Stimulated activated CD8-positive, alpha-beta memory T cell treated with anti-CD3 and anti-CD28 coated beads, Interleukin-15, amount 100 ng/mL, for 48 hours (primary cell): ENCODE measurements at regions not wholly inside any gene's neighbourhood (a gene's known extent, or its start where the extent isn't known, plus 50 kb on each side); places are given as distances from the start of the nearest gene placed in this dataset.
A peak's percentile ranks its signal among the peaks of the same experiment; 100 is the strongest.
"Not testable (repeated sequence)": the region's sequence is repeated elsewhere in the genome, so short reads cannot be mapped to it uniquely, and the experiment has no call there.

Experiments used
- DNase-seq, 2 donors: peaks; one replicate each; pipeline ENCODE4 v3.0.0-alpha.2; 2020; ENCODE audit warnings: low read depth in 2 of 2

DNA sequence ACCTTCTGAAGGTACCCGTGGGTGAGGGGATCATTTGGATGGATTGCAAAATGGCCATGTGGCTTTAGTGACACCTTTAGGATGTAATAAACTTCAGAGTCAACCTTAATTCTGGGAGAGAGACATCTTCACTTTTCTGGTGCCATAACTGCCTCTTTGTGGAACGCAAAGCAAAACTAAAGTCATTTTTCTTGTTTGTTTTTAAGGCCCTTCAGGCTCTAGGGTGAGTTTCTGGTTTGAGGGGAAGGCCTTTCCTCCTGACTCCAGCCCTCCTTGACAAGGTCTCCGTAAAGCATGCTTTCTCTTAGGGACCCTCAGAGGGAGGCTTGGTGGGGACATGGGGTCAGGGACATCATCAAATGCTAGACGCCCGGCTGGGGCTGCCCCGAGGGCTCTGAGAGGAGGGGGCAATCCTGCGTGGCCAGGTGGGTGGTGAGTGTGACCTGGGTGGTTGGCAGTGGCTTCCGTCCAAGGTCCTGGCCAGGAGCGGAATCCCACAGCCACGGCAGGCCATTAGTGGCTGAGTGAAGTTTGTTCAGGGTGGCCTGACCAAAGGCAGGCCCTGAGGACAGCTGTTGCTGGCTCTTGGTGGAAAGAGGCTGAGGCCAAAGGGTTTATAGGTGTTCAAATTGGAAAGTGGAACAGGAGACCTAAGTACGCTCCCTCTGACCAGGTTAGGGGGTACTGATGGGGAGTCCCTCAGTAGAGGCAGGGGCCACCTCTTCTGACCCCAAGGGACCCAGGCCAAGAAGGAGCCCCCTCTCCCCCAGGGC lies 112.2 kb downstream of the METRNL start:
- no peak for DNase-seq

DNA sequence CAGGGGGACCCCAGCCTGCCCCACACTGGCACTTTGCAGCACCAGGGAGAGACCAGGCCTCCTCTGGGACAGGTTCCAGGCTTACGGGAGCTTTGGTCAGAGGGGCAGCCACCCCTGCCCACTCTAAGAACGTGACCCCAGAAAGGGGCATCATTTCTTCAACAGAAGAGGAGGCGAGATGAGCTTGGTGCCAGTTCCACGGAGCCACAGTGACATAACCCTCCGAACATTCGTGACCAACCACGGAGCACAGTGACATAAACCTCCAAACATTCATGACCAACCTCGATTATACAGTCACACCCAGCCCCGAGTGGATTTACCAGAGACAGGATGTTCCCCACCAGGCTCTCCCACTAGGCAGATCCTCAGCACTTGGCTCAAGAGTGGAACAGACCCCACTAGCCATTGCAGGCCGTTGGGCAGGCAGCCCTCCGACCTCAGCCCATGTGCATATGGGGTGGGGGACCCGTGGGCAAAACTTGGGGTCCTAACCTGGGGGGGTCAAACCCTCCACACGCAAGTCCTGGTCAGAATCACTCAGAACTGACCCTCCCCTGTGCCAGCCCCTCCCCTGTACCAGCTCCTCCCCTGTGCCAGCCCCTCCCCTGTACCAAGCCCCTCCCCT lies 112.9 kb downstream of the METRNL start:
- no peak for DNase-seq

DNA sequence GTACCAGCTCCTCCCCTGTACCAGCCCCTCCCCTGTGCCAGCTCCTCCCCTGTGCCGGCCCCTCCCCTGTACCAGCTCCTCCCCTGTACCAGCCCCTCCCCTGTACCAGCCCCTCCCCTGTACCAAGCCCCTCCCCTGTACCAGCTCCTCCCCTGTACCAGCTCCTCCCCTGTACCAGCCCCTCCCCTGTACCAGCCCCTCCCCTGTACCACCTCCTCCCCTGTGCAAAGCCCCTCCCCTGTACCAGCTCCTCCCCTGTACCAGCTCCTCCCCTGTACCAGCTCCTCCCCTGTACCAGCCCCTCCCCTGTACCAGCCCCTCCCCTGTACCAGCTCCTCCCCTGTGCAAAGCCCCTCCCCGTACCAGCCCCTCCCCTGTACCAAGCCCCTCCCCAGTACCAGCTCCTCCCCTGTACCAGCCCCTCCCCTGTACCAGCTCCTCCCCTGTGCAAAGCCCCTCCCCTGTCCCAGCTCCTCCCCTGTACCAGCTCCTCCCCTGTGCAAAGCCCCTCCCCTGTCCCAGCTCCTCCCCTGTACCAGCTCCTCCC lies 113.5 kb downstream of the METRNL start:
- not testable (repeated sequence) for DNase-seq

DNA sequence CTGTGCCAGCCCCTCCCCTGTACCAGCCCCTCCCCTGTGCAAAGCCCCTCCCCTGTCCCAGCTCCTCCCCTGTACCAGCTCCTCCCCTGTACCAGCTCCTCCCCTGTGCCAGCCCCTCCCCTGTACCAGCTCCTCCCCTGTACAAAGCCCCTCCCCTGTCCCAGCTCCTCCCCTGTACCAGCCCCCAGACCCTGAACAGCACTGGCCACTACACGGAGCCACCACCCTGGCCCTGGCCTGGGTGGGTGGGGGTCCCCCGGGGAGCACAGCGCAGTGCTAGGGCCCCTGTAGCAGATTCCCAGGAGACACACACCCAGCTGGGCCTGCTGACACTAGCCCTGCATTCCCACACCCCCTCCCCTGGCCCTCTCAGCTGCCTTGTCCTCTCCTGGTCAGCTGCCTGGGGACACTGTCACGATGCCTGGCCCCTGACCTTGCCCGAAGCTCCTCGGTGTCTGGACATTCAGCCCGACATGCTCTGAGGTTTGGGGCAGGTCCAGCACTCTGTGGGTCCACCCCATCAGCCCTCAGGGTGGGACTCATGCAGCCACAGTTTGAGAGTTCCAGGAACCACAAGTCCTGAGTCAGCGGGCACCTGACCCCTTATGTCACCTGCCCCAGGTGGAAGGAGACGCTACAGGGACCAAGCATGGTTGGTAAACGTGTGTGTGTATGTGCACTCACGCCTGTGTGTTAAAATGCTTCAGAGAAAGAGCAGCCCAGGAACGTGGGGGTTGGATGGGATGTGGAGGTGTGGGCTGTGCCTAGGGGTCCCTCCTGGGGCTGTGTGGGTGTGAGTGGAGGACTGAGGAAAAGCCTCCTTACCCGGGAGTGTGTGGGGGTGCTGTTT lies 114.2 kb downstream of the METRNL start:
- peak in 1 of 2 donors; percentile 21 for DNase-seq

DNA sequence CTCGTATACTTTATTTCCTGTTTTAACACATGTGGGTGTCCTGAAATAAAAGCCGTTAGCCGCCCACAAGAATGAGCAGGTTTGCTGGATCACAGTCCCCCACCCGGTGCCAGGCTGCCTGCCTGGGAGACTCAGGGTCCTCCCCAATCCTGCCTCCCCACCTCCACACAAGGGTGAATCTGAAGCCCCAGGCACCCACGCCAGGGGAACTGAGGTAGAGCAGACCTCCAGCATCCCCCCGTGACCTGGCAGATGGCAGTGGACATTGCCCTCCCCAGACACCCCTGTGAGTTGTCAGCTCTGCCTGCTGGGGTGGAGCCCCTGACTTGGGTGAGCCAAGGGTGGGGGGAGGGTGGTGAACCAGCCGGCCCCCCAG lies 114.8 kb downstream of the METRNL start:
- DNase-seq = no peak

DNA sequence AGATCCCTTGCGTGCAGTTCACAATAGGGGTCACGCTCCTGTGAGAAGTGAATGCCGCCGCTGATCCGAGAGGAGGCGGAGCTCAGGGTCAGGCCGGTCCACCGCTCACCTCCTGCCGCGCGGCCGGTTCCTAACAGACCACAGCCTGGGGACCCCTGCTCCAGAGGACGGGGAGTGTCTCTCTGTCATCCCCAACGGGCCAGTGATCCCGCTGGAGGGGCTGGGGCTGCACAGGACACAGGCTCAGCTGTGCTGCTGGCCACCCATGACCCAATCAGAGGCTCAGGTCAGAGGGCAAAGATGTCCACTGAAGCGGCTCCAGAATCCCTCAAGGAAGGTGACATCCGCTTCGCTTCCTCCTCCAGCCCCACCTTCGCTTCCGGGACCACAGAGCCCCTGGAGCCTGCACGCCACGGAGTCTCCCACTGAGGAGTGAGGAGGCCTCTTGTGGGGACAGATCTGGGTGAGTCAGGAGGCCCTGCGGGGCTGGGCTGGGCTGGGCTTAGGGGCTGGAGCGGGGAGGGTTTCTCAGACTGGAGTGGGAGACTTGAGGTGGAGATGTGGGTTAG lies 115.4 kb downstream of the METRNL start:
- peak in 1 of 2 donors; percentile 35 for DNase-seq

DNA sequence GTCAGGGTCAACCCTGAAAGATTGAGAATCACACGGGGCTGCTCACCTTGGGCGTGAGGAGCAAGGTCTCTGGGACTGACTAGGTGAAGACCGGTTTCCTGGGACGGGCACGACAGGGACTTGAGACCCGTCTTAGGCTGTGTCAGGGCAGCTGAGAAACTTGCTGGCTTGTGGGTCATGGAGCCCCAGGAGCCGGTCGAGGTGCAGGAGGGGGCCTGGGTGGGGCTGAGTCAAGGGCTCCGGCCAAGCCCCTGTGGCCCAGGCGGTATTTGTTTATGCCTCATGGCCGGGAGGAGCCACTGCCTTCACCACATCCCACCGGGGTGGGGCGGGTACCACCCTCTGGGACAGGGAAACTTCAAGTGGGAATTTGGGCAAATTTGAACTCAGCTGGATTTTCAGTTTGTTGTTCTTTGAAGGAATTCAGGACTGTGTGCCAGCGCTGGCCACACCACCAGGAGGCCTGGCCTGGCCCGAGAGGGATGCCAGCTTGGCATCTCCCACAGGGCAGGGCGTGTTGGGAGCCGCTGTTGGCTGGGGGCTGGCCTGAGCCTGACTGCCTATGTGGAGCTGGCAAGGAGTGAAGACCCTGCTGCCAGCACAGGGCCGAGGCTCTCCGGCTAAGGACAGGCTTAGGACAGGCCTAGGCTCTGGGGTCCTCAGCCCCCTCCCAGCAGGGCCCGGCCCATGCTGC lies 116.1 kb downstream of the METRNL start:
- no peak for DNase-seq

DNA sequence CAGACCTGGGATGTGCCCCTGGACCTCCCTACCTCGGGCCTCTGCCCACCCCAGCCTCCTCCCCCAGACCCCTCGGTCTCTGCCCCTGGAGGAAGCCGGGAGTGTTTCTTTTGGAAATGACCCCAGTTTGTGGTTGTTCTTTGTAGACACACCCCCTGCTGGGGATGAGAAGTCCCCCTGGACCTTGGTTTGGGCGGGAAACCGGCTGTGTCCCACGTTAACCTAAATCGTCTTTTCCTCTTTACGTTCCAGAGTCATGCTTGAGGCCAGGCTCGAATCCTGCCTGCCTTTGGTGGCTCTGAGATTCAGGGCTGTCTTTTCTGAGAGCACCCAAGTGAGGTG lies 116.6 kb downstream of the METRNL start:
- no peak for DNase-seq

DNA sequence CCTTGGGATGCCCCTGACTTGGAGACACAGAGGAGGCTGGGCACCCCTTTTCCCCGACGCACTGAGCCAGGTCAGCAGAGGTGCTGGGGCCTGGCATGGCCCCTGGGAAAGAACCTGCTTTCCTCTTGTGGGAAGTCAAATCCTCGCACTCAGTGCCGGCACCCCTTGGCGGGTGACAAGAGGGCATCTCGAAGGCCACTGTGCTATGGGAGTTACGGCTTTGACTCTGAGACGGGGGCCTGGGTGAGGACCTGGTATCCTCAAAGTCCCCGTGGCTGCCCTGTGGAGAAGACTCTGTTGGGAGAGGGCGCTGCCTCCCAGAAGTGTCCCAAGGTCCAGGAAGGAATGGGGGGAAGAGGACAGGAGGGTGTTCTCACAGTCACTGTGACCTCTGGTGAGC lies 117.0 kb downstream of the METRNL start:
- no peak for DNase-seq

DNA sequence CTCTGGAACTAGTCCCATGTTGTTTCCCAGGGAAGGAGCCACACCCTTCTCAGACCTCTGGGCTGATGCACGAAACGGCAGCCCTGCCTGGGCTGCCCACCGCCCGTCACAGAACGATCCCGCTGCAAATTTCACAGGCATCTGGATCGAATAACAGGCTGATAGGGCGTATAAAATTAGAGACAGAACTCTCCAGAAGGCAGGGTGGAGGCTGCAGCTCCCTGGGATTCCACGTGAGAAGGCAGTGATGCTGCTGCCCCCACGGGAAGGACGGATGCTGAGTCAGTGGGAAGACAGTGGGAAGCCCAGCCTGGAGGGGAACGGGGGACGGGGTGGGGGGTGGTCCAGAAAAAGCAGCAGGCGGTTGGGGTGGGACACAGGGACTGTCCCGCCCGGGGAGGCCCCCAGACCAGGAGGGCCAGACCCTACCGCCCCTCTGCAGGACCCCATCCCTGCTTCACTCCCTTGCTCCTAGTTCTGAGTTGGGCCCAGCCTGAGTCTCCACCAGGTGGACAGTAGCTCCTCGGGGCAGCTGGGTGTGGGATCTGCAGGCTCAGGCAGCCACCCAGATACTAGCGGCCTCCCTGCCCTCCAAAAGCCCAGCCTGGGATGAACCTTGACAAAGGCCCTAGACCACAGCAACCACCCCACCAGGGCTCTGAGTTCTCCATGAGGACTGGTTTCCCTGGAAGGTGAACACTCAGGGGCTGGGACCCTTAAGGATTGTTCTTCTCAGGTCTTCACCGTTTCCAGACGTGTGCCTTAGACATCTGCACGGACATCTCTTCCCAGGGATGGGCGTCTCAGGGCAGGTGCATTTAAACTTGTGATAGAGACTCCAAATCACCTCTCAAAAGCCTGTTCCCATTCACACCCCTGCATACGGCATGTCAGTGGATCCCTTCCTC lies 117.8 kb downstream of the METRNL start:
- DNase-seq = no peak

DNA sequence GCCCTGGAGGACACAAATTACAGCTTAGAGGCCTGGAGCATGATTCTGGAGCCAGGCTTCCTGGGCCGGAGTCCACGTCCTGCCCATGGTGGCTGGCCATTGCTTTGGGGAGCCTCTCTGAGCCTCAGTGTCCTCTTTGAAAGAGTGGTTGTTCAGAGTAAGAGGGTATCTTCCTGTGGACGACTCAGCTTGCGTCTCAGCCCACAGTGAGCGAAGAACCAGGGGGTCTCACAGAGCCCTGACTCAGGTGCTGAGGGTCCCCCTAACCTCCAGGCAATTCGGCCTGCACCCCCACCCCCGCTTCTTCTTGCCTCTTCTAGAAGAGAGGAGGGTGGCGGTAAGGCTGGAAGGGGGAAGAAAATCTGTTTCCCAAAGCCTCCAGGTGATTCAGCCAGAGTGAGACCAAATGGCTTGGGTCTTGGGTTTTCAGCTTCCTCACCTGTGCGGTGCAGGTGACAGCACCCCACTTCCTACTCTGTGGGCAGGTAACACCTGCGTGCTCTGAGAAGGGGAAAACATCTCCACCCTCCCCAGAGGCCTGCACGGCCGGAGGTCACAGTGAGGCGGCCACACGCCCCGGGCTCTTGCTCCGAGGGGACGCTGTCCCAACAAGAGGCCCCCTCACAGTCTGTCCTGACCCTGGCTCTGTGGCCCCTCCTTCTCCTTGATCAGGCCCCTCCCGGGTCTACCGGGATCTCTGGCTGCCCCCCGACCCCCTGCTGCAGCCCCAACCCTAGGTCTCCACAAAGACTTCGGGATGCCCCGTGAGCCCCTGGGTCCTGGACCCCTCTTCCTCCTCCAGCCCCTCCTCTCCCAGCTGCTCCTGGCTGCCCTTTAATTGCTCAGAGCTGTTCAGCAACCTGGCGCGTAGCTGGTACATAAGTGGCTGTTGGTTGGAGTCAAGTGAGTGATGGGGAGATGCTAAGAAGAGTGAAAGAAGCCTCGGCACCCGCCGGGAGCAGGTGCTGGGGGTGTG lies 119.2 kb downstream of the METRNL start:
- DNase-seq = no peak

DNA sequence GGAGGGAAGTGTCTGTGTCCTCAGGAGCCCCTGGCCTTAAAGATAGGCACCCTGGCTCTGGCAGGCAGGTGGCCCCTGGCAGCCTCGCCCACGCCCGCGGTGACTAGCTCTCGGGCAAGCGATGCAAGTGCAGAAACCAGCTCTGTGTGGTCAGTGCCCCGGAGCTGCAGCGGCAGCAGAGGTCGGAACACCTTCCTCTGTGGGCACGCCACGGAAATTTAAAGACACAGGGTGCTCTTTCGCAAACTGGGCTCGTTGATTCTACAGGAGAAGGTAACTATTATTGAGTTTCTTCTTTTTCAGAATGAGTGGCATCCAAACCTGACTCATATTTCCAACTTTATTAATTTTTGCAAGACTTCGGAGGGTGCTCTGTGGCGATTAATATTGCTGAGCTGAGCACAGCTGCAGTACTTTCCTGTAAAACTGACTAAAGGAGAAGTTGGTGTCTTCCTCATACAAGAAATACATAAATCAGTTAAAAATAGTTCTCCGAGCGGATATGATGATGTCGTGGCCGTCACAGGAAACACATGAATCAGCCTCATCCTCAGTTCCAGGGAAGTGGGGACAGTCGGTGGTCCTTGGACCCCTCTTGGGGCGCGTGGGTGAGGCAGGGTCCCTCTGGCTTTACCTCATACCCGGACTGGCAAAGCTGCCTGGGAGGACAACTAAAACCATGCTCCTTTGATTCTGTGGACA lies 120.2 kb downstream of the METRNL start:
- peak; percentile 79 to 88 for DNase-seq

DNA sequence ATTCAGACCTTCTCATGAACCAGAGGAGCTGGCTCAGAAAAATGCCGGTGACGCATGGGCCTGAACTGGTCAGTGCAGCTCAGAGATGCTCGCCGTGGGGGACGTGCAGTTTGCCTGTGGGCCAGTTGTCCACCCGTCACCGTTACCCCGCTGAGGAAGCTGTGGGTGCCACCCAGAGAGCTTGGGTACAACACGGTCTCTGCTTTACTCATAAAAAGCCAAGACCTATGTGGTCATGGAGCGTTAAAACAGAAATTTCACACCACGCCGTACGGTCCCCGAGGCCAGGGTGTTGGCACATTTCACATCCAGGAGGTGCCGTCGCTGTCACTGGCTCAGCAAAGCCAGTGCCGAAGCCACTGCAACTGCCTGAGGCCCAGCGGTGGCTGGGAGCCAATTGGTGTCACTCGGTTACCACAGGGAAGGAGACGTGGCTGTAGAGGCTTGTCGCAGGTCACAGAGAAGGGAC lies 120.9 kb downstream of the METRNL start:
- DNase-seq = peak; percentile 83 to 86

DNA sequence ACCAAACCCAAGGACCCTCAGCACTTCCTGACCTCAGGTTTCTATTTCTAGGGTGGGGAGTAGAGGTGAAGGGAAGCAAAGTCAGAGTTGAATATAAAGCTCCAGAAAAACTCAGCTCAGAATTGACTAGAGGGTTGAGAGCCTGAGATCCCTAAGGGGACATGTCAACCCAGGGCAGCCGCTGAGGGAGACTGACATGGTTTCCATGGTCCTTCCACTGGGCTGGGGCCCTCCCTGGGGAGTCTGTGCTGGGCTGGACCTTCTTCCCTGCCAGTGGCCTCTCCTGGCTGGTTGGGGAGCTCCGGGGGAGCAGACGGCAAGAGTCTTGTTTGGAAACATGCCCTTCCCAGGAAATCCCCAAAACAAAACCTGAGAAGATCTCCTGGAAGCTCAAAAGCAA lies 121.3 kb downstream of the METRNL start:
- DNase-seq = no peak

DNA sequence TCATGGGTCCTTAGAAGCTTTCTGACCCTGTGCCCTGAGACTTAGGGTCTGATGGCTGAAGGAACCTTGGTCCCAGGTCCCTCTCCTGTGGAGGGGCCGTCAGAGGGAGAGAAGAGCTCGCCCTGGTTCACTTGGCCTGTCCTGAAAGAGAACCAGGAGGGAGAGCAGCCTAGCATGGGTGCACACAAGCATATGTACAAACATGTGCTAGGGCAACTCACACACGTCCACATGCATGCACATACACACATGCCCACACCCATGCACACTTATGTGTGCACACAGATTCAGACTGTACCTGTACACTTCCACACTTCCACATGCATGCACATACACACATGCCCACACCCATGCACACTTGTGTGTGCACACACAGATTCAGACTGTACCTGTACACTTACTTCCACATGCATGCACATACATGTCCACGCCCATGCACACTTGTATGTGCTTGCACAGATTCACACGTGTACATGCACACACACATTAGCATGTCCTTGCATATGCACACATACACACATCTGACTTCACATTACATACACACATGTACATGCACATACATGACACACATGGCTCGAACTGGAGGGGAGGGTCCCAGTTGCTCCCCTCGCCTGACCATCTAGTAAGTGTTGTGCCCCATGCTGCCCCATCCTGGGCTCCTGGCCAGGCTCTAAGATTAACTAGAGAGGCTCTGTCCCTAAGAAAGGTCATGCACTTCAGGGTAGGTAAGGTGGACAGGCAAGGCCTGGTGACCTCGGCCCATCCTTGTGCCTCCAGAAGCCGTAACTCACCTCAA lies 122.0 kb downstream of the METRNL start:
- DNase-seq = no peak

DNA sequence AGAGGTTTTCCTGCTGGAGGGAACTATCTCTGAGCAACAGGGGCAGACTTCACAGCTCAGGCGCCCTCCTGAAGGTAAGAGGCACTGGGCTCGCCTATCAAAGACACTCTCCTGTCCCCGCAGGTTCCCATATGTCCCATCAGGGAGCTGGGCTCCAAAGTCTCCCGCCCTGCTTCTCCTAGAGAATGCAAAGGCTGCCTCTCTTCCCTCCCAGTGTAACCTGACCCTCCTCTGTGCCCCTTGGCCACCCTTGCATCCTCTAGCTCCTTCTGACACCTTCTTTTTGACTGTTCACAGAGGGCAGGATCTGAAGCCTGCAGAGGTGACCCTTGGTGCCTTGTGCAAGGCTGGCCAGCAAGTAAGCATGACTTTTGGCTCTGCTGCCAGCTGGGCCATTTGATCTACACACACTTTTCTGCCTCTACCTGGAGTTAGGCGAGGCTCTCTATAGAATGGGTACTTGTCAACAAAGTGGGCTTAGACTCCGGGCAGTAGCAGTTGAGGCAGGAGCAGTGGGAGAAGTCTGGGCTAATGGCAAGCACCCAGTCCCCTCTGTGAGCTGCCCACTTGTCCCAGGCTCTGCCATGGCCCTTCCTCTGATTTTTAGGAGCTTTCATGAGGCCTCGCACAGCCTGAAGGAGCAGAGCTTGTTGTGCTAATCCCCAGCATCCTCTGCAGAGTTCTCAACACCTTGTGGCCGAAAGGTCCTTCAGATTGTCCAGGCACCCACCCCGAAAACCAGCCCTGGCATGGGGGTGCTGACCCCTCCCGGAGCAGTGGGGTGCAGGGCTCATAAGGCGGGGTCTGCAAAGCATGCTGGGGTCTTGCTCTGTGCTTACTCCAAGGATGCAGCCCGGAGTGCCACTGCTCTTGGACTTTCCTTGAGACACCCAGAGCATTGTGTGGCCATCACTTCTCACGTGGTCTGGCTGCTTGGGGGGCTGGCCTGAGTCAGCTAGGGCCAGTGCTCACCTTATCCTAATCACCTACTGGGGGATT lies 122.9 kb downstream of the METRNL start:
- no peak for DNase-seq
